HEK293 (cell line): ENCODE measurements at regions not wholly inside any gene's neighbourhood (a gene's known extent, or its start where the extent isn't known, plus 50 kb on each side); places are given as distances from the start of the nearest gene placed in this dataset.

ENCODE experiments used
- IKZF3 ChIP-seq: fragments of 450-650 bp; IDR thresholded peaks from 2 replicates; pipeline ENCODE4 v1.5.0; 2018; ENCODE audit warnings: missing biosample characterization, mild to moderate bottlenecking, missing genetic modification characterization, moderate library complexity
- MYNN ChIP-seq: fragments of 450-650 bp; formaldehyde crosslinking; IDR thresholded peaks from 2 replicates; pipeline ENCODE4 v1.5.1; 2016; ENCODE audit warnings: missing biosample characterization, missing genetic modification characterization, borderline replicate concordance
- OSR2 ChIP-seq: fragments of 450-650 bp; formaldehyde crosslinking; IDR thresholded peaks from 2 replicates; pipeline ENCODE4 v1.5.1; 2016; ENCODE audit warnings: missing biosample characterization, missing genetic modification characterization
- SALL2 ChIP-seq: fragments of 450-650 bp; formaldehyde crosslinking; IDR thresholded peaks from 2 replicates; pipeline ENCODE4 v1.5.0; 2017; ENCODE audit warnings: missing biosample characterization, mild to moderate bottlenecking, missing genetic modification characterization, borderline replicate concordance
- TCF7L2 ChIP-seq: IDR thresholded peaks from 2 replicates; pipeline ENCODE4 v1.6.1; 2011; ENCODE audit warnings: low read depth, mild to moderate bottlenecking, inconsistent platforms, low read length, moderate library complexity, borderline replicate concordance
- YY1 ChIP-seq: fragments of 450-650 bp; formaldehyde crosslinking; IDR thresholded peaks from 2 replicates; pipeline ENCODE4 v1.5.1; 2018; ENCODE audit warnings: missing biosample characterization, missing genetic modification characterization
- ZBTB21 ChIP-seq: fragments of 450-650 bp; formaldehyde crosslinking; IDR thresholded peaks from 2 replicates; pipeline ENCODE4 v1.5.1; 2017; ENCODE audit warnings: missing biosample characterization, missing genetic modification characterization
- ZBTB48 ChIP-seq: fragments of 450-650 bp; formaldehyde crosslinking; IDR thresholded peaks from 2 replicates; pipeline ENCODE4 v1.5.1; 2016; ENCODE audit warnings: missing biosample characterization, missing genetic modification characterization
- ZBTB7A ChIP-seq: fragments of 450-650 bp; formaldehyde crosslinking; IDR thresholded peaks from 2 replicates; pipeline ENCODE4 v1.5.1; 2016; ENCODE audit warnings: low read depth, missing biosample characterization, missing genetic modification characterization
- ZBTB8A ChIP-seq: fragments of 450-650 bp; formaldehyde crosslinking; IDR thresholded peaks from 2 replicates; pipeline ENCODE4 v1.5.1; 2016; ENCODE audit warnings: missing biosample characterization, missing genetic modification characterization
- ZNF112 ChIP-seq: fragments of 450-650 bp; formaldehyde crosslinking; IDR thresholded peaks from 2 replicates; pipeline ENCODE4 v1.5.0; 2017; ENCODE audit warnings: missing biosample characterization, missing genetic modification characterization
- ZNF132 ChIP-seq: fragments of 450-650 bp; formaldehyde crosslinking; IDR thresholded peaks from 2 replicates; pipeline ENCODE4 v1.5.1; 2017; ENCODE audit warnings: missing biosample characterization, missing genetic modification characterization, borderline replicate concordance
- ZNF146 ChIP-seq: fragments of 450-650 bp; formaldehyde crosslinking; IDR thresholded peaks from 2 replicates; pipeline ENCODE4 v1.5.1; 2016; ENCODE audit warnings: missing biosample characterization, missing genetic modification characterization
- ZNF175 ChIP-seq: fragments of 450-650 bp; formaldehyde crosslinking; IDR thresholded peaks from 2 replicates; pipeline ENCODE4 v1.5.1; 2016; ENCODE audit warnings: missing biosample characterization, missing genetic modification characterization
- ZNF18 ChIP-seq: fragments of 450-650 bp; formaldehyde crosslinking; IDR thresholded peaks from 2 replicates; pipeline ENCODE4 v1.5.1; 2016; ENCODE audit warnings: missing biosample characterization, missing genetic modification characterization
- ZNF223 ChIP-seq: fragments of 450-650 bp; formaldehyde crosslinking; IDR thresholded peaks from 2 replicates; pipeline ENCODE4 v1.5.1; 2016; ENCODE audit warnings: missing biosample characterization, missing genetic modification characterization
- ZNF23 ChIP-seq: fragments of 450-650 bp; formaldehyde crosslinking; IDR thresholded peaks from 2 replicates; pipeline ENCODE4 v1.5.1; 2016; ENCODE audit warnings: missing biosample characterization, missing genetic modification characterization, borderline replicate concordance
- ZNF24 ChIP-seq: fragments of 450-650 bp; formaldehyde crosslinking; IDR thresholded peaks from 2 replicates; pipeline ENCODE4 v1.5.1; 2016; ENCODE audit warnings: missing biosample characterization, missing genetic modification characterization
- ZNF280C ChIP-seq: fragments of 450-650 bp; formaldehyde crosslinking; IDR thresholded peaks from 2 replicates; pipeline ENCODE4 v1.5.1; 2016; ENCODE audit warnings: missing biosample characterization, missing genetic modification characterization
- ZNF423 ChIP-seq: fragments of 450-650 bp; formaldehyde crosslinking; IDR thresholded peaks from 2 replicates; pipeline ENCODE4 v1.5.1; 2016; ENCODE audit warnings: missing biosample characterization, missing genetic modification characterization
- ZNF549 ChIP-seq: fragments of 450-650 bp; IDR thresholded peaks from 2 replicates; pipeline ENCODE4 v1.5.1; 2018; ENCODE audit warnings: missing biosample characterization, missing genetic modification characterization, mild to moderate bottlenecking, inconsistent platforms, moderate library complexity
- ZNF555 ChIP-seq: fragments of 450-650 bp; formaldehyde crosslinking; conservative IDR thresholded peaks from 2 replicates; pipeline ENCODE4 v1.5.1; 2017; ENCODE audit warnings: missing biosample characterization, mild to moderate bottlenecking, missing genetic modification characterization, inconsistent platforms
- ZNF558 ChIP-seq: fragments of 450-650 bp; formaldehyde crosslinking; IDR thresholded peaks from 2 replicates; pipeline ENCODE4 v1.5.1; 2016; ENCODE audit warnings: missing biosample characterization, missing genetic modification characterization
- ZNF596 ChIP-seq: fragments of 450-650 bp; IDR thresholded peaks from 2 replicates; pipeline ENCODE4 v1.5.0; 2018; ENCODE audit warnings: missing biosample characterization, mild to moderate bottlenecking, missing genetic modification characterization, moderate library complexity
- ZNF600 ChIP-seq: fragments of 450-650 bp; formaldehyde crosslinking; IDR thresholded peaks from 2 replicates; pipeline ENCODE4 v1.5.1; 2016; ENCODE audit warnings: missing biosample characterization, missing genetic modification characterization
- ZNF621 ChIP-seq: fragments of 450-650 bp; formaldehyde crosslinking; IDR thresholded peaks from 2 replicates; pipeline ENCODE4 v1.5.1; 2017; ENCODE audit warnings: missing biosample characterization, missing genetic modification characterization
- ZNF645 ChIP-seq: fragments of 450-650 bp; formaldehyde crosslinking; IDR thresholded peaks from 2 replicates; pipeline ENCODE4; 2016; ENCODE audit warnings: missing biosample characterization, missing genetic modification characterization
- ZNF747 ChIP-seq: fragments of 450-650 bp; formaldehyde crosslinking; IDR thresholded peaks from 2 replicates; pipeline ENCODE4 v1.5.1; 2016; ENCODE audit warnings: missing biosample characterization, missing genetic modification characterization
- ZNF843 ChIP-seq: fragments of 450-650 bp; formaldehyde crosslinking; IDR thresholded peaks from 2 replicates; pipeline ENCODE4 v1.5.1; 2016; ENCODE audit warnings: missing biosample characterization, missing genetic modification characterization
- ZSCAN16 ChIP-seq: fragments of 450-650 bp; formaldehyde crosslinking; IDR thresholded peaks from 2 replicates; pipeline ENCODE4 v1.5.1; 2016; ENCODE audit warnings: missing biosample characterization, missing genetic modification characterization
- TF ChIP-seq, protein P1 (sequence below): fragments of 450-650 bp; formaldehyde crosslinking; IDR thresholded peaks from 2 replicates; pipeline ENCODE4 v1.5.1; 2016; ENCODE audit warnings: missing biosample characterization, missing genetic modification characterization, borderline replicate concordance
- TF ChIP-seq, protein P2 (sequence below): fragments of 450-650 bp; formaldehyde crosslinking; IDR thresholded peaks from 2 replicates; pipeline ENCODE4 v1.5.1; 2017; ENCODE audit warnings: missing biosample characterization, missing genetic modification characterization
- TF ChIP-seq, protein P3 (sequence below): fragments of 450-650 bp; formaldehyde crosslinking; IDR thresholded peaks from 2 replicates; pipeline ENCODE4 v1.5.1; 2016; ENCODE audit warnings: missing biosample characterization, missing genetic modification characterization

GRCh38 chr2:75340560-75340959 is 141.2 kb upstream of the TACR1 start (continued):
- TF ChIP-seq, protein P1, sequence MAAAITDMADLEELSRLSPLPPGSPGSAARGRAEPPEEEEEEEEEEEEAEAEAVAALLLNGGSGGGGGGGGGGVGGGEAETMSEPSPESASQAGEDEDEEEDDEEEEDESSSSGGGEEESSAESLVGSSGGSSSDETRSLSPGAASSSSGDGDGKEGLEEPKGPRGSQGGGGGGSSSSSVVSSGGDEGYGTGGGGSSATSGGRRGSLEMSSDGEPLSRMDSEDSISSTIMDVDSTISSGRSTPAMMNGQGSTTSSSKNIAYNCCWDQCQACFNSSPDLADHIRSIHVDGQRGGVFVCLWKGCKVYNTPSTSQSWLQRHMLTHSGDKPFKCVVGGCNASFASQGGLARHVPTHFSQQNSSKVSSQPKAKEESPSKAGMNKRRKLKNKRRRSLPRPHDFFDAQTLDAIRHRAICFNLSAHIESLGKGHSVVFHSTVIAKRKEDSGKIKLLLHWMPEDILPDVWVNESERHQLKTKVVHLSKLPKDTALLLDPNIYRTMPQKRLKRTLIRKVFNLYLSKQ = no peak
- no peak for TF ChIP-seq ZNF223
- no peak for TF ChIP-seq ZNF112
- TF ChIP-seq ZNF132 (tag by site-specific recombination) = no peak
- no peak for TF ChIP-seq ZNF747 (tag by site-specific recombination)
- TF ChIP-seq ZBTB21 = peak; percentile 43; the same call in 1 of the 2 replicates
- peak; percentile 71 for TF ChIP-seq OSR2 (tag by site-specific recombination)
- TF ChIP-seq ZNF24 (tag by site-specific recombination) = peak; percentile 70; the same call in 1 of the 2 replicates
- peak; percentile 53; the same call in 1 of the 2 replicates for TF ChIP-seq TCF7L2
- peak; percentile 90 for TF ChIP-seq ZNF843 (tag by site-specific recombination)
- no peak for TF ChIP-seq ZNF280C (tag by site-specific recombination)
- TF ChIP-seq, protein P2, sequence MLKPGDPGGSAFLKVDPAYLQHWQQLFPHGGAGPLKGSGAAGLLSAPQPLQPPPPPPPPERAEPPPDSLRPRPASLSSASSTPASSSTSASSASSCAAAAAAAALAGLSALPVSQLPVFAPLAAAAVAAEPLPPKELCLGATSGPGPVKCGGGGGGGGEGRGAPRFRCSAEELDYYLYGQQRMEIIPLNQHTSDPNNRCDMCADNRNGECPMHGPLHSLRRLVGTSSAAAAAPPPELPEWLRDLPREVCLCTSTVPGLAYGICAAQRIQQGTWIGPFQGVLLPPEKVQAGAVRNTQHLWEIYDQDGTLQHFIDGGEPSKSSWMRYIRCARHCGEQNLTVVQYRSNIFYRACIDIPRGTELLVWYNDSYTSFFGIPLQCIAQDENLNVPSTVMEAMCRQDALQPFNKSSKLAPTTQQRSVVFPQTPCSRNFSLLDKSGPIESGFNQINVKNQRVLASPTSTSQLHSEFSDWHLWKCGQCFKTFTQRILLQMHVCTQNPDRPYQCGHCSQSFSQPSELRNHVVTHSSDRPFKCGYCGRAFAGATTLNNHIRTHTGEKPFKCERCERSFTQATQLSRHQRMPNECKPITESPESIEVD (tag by site-specific recombination) = peak; percentile 88
- TF ChIP-seq ZBTB8A (tag by site-specific recombination) = 0 out of 2 replicates have a peak, but pooled peaks have one; percentile 46
- no peak for TF ChIP-seq ZNF600 (tag by site-specific recombination)
- TF ChIP-seq ZNF549 (tag by site-specific recombination) = no peak
- TF ChIP-seq, protein P3, sequence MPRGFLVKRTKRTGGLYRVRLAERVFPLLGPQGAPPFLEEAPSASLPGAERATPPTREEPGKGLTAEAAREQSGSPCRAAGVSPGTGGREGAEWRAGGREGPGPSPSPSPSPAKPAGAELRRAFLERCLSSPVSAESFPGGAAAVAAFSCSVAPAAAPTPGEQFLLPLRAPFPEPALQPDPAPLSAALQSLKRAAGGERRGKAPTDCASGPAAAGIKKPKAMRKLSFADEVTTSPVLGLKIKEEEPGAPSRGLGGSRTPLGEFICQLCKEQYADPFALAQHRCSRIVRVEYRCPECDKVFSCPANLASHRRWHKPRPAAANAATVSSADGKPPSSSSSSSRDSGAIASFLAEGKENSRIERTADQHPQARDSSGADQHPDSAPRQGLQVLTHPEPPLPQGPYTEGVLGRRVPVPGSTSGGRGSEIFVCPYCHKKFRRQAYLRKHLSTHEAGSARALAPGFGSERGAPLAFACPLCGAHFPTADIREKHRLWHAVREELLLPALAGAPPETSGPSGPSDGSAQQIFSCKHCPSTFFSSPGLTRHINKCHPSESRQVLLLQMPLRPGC (tag by site-specific recombination) = no peak; the same call in 1 of the 2 replicates
- TF ChIP-seq ZNF596 (tag by site-specific recombination) = peak; percentile 68
- no peak for TF ChIP-seq ZNF23 (tag by site-specific recombination)
- peak; percentile 54 for TF ChIP-seq IKZF3
- no peak for TF ChIP-seq MYNN
- no peak for TF ChIP-seq ZNF146 (tag by site-specific recombination)
- TF ChIP-seq YY1 (tag by site-specific recombination) = no peak
- 0 out of 2 replicates have a peak, but pooled peaks have one; percentile 40 for TF ChIP-seq ZNF558
- TF ChIP-seq ZNF18 = peak; percentile 45; the same call in 1 of the 2 replicates
- TF ChIP-seq ZNF645 (tag by site-specific recombination) = no peak
- TF ChIP-seq ZNF423 (tag by site-specific recombination) = peak; percentile 32; the same call in 1 of the 2 replicates
- TF ChIP-seq ZNF555 (tag by site-specific recombination) = no peak
- no peak for TF ChIP-seq ZBTB48
- no peak for TF ChIP-seq ZSCAN16 (tag by site-specific recombination)
- no peak for TF ChIP-seq ZBTB7A (tag by site-specific recombination)
- TF ChIP-seq SALL2 (tag by site-specific recombination) = no peak
- no peak for TF ChIP-seq ZNF175 (tag by site-specific recombination)
- TF ChIP-seq ZNF621 (tag by site-specific recombination) = no peak
